T-helper 2 cell (primary cell): ENCODE measurements at regions not wholly inside any gene's neighbourhood (a gene's known extent, or its start where the extent isn't known, plus 50 kb on each side); places are given as distances from the start of the nearest gene placed in this dataset.

Source experiments
- DNase-seq, 5 experiments: peaks; one replicate each; pipeline versions ENCODE4 v3.0.0 to v3.0.0-alpha.2; 2012 to 2022

DNA sequence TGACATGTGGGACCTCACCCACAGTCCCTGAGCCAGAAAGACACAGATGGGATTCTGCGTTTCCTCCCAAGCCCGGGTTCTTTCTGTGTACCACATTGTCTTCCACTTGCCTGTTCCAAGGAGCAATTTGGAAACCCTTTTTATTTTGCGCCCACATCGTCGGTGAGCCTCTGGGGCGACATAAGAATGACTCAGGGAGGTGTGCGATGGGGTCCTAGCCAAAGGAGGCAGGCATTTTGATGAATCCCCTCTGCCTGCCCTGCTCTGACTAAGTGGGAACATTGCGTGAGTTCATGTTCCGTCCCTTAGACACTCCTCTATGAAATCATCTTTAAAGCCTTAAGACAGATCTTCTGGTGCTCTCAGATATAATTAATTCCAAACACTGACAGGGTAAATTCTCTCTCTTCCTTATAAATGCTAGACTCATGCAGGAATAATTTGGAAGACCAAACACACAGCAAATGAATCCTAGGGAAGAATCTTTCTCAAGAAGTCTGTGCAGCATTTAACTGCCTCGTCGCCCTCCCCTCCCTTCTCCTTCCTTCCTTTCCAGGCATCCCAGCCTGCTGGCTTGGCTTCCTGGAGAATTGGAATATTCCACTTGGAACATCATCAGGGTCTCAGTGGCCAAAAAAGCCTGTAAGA lies 52.7 kb upstream of the FOXF1 start:
- DNase-seq, result no peak

DNA sequence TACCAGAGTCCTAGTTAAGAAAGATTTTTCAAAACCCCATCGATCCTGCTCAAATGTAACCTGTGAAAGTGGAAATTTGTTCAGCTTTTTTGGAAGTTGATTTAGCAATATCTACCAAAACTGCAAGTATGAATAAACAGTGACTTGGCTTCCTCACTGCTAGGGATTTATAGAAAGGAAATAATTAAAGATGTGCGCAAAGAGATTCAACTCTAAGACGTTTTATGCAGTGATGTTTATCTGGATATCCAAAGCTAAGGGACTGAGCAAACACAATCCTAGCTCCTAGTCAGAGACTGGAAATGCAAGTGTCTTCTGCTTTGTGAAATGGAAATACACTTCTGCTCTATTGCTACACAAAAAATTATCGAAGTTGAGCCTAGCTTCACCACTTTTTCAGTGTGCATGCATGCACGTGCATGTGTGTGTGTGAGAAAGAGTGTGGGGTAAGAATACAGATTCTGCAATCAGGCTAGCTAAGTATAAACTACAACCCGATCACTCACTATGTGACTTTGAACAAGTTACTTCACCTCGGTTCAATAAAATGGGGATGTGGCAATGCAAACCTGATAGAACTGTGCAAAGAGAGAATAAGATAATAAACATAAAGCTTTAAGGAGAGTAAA lies 52.1 kb upstream of the FOXF1 start:
- DNase-seq, result no peak

DNA sequence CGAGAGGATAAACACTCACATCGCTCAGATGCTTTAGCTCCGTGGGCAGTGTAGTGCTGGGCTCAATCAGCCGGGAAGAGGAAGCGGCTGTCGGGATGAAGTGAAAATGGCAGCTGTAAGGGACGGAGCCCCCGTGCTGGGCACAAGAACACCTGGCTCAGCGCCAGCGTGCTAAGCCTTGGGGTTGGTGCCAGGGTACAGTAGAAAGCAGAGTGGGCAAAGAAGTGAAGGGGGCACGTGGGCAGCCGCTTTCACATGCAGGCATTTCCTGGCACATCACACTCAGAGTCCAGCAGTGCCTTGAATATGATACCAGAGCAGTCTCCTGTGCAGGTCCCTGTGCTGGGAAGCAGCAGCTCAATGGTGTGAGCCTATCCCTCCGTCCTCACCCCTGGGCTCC lies 51.1 kb upstream of the FOXF1 start:
- DNase-seq, result no peak
